Left renal pelvis (tissue), 4 donors: ENCODE measurements at regions not wholly inside any gene's neighbourhood (a gene's known extent, or its start where the extent isn't known, plus 50 kb on each side); places are given as distances from the start of the nearest gene placed in this dataset.

Source experiments
- DNase-seq, 4 donors: peaks; one replicate each; pipeline ENCODE4 v3.0.0-alpha.2; 2013; ENCODE audit warnings: low read depth in 4 of 4, low spot score in 3 of 4

DNA sequence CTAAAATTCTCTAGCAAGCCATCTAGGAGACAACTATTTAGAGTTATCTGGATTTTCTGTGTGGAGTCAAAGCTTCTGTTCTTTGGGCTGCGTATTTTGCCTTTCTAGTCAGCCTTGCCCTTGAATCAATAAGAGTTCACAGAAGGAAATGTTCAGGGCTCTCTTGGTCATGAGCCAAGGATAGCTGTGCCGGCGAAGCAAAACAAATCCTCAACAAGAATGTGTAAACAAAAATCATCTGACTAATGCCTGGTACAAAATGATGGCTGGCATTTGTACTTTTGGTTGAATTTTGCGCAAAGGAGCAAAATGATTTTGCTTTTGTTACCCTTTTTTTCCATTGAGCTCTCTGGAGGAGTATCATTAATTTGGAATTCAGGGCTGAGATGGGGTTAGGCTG is 171.1 kb downstream of the DACT1 start:
- no peak for DNase-seq

- no peak for DNase-seq
Observed at GRCh38 chr14:58809520-58809919, 171.8 kb downstream of the DACT1 start.

GRCh38 chr14:58812050-58812910 is 174.5 kb downstream of the DACT1 start:
- no peak for DNase-seq

DNA sequence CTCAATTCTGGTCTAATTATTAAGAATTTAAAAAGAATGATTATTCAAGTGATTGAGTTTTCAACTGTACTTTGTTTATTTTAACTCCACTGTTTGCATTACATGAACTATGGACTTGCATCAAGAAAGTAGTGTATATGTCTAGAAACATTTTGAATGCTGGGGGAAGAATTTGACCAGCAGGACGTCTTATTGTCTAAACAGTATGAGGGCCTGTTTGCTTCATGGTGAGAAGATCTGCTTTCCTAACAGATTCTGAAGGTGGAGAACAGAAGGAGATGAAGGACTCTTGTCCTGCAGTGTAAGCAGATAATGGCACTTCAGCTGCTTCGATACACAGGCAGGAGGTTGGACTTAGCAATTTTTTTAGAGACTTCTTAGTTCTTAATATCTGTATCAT is 176.0 kb downstream of the DACT1 start:
- DNase-seq: no peak

DNA sequence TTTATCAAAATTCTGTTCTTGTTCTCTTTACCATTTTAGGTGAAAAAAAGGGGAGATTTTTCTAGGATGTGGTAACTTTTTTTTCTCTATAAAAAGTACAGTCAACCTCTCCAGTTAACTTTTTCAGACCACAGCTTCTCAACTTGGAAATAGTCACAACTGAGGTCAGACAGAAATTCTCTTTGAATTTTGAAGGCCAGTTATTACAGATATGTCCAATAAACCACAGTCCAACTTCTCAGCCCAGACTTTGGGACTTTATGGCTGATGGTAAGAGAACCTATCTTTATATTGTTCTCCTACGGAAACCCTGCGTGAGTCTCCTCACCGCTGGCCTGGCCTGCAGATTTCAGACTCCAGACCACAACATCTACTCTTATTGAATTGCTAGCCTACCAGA is 176.7 kb downstream of the DACT1 start:
- DNase-seq: no peak

DNA sequence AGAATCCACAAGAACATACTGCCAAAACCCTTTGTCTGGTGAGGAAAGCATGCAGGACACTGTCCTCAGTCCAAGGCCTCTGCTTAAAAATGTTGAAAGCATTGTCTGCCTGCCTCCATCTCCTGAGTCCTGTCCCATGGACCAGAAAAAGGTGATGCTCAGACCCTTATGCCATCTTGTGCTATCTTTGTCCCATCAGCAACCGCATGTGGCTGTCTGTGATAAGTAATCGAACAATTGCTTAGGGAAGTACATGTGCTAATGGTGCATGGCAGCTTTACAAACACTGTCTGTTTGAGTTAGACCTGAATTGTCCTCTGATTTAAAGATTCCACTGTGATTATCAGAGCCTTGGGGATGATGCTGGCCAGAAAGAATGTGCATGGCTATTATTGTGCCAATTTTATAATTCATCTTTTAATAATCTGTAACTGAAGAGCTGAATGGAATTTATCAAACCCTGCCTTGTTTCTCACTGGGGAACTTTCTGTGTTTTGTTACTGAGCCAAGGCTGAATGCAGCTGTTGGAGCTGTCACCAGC is 177.5 kb downstream of the DACT1 start:
- no peak for DNase-seq

GRCh38 chr14:58815794-58816193 is 178.0 kb downstream of the DACT1 start:
- DNase-seq: no peak

DNA sequence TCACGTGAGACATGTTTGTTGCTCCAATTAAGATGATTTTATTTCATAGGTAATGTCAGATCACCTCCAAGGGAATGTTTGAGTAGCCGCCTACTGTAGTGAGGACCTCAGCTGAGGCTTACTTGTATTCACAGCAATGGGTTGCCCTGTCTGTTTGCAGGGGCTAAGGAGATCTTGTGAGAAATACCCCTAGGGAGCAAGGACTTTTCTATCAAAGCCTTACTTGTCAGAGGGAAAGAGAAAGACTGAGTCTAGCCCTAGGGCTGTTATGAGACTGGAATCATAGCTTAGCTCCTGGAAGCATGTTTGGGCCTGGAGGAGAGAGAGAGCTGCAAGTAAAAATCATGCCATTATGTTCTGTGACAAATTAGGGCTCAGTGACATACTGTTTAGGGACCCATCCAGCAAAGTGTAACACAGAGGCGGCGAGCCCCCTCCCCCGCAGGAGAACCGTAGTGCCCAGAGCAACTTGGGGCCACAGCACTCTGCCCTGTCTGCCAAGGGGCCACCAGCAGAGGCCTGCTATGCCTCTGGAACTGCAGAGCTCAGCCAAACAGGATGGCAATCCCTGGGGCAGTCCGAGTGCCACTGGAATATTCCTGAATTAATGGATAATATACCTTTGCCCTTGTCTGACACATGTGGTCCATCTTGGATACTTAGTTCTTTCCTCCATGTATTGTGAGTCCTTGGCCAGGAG is 178.8 kb downstream of the DACT1 start:
- no peak for DNase-seq

- no peak for DNase-seq
Observed at GRCh38 chr14:58817846-58818245, 180.1 kb downstream of the DACT1 start.

GRCh38 chr14:58820032-58820431 is 182.3 kb downstream of the DACT1 start:
- no peak for DNase-seq

GRCh38 chr14:58821421-58821820 is 183.7 kb downstream of the DACT1 start:
- DNase-seq: no peak

DNA sequence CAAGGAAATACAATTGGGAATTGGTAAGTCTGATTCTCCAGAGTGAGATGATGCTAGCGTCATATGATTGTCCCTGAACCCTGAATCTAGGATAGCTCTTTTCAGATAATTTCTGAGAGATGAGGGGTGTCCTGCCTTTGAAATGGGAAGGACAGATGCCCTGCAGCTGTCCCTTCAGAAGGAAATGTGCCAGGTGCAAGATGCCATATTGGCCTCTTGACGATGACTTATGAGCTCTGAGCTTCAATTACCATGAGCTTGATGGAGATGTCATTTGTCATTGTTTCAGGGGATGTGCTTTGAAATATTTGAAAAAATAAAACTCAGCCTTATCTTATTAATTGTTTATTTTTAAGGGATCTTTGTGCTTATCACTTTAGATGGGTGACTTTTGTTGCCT is 185.1 kb downstream of the DACT1 start:
- DNase-seq: no peak

- DNase-seq: no peak
Observed at GRCh38 chr14:58823312-58823711, 185.6 kb downstream of the DACT1 start.

DNA sequence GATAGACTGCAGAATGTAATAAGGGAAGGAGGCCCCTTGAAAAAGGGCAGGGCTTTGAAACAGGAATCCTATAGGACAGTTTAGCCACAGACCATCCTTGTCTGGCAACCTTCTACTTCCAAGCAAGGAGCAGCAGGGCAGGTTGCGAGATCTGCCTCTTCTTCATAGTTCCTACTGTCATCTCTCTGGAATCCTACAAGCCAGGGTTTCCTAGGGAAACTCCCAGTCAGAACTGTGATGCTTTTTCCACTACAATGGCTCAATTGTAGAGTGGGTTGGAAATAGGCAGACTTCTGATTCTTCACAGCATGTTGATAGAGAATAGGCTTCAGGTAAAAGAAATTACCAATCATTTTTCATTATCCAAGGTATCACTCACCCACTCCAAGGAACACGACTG is 186.3 kb downstream of the DACT1 start:
- DNase-seq: no peak

GRCh38 chr14:58824796-58825195 is 187.0 kb downstream of the DACT1 start:
- no peak for DNase-seq

GRCh38 chr14:58825606-58826005 is 187.8 kb downstream of the DACT1 start:
- DNase-seq: no peak

GRCh38 chr14:58826845-58827686 is 189.3 kb downstream of the DACT1 start:
- DNase-seq: no peak

GRCh38 chr14:58828298-58828697 is 190.5 kb downstream of the DACT1 start:
- DNase-seq: no peak

DNA sequence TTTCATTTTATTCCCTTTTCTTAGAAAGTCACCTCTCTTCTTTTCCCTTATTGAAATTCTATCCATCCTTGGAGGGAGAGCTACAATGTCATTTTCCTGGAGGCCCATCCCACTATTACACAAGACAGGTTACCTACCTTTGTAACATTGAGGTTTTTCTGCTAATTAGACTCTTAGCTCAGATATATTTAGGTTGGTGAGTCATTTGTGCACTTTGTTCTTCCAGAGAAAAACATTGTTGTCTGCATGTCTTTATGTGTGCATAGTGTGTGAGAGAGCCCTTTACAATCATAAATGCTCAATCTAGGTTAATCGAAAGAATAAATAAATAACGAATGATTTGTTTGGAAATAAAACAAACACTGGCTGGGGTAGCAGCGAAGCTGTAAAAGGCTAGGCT is 191.8 kb downstream of the DACT1 start:
- no peak for DNase-seq

GRCh38 chr14:58830121-58830520 is 192.4 kb downstream of the DACT1 start:
- no peak for DNase-seq

DNA sequence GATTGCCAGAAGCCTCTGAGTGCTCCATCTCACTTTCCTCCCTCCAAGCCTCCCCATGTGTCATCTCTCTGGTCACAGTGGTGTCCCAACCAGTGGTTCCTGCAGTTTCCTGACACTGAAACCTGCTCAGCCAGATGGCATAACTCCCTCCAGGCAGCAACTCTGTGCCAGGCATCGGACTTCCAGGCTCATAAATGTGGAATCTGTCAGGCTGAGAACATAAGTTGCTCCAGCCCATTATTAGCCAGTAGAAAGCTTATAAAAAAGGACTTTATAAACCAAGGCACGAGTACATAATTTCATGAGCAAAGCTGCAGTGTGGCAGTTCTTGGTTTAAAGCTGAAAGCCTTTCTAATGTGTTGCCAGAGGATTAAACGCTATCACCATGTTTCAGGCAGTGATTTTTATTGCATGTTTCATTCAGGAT is 194.3 kb downstream of the DACT1 start:
- DNase-seq: no peak
